EH (cell line): ENCODE measurements at regions not wholly inside any gene's neighbourhood (a gene's known extent, or its start where the extent isn't known, plus 50 kb on each side); places are given as distances from the start of the nearest gene placed in this dataset.
A peak's percentile ranks its signal among the peaks of the same experiment; 100 is the strongest.

Source experiments
- DNase-seq: peaks from one replicate; pipeline ENCODE4 v3.0.0-alpha.2; 2015; ENCODE audit warnings: low read depth

DNA sequence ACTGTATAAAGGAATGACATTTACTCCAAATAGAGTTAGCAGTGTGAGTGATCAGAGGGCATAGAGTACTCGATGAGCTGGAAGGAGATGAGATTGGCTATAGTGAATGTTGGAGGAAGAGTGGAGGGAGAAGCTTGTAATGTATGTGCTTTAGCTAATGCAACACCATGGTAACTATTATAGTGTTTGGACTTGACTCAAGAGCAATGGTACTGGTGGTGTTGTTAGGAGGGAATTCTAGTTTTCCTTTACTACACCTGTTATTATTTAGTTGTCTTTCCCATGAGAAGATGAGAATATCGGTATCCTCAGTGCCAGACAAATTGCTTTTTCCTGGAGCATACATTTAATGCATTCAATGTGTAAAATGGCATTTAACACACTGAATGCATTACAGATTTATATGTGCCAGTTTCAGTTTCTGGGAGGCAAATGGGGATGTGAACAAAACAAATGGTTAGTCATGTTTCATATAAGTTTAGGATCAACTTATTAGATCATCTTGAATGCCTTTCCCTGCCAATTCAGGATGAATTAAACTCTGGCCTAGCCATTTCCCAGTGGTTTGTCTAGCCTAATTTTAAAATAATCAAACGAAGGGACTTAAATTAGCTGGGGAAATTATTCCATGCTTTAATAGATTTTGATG, 291.1 kb upstream of the ADAMTS5 start:
- no peak for DNase-seq

DNA sequence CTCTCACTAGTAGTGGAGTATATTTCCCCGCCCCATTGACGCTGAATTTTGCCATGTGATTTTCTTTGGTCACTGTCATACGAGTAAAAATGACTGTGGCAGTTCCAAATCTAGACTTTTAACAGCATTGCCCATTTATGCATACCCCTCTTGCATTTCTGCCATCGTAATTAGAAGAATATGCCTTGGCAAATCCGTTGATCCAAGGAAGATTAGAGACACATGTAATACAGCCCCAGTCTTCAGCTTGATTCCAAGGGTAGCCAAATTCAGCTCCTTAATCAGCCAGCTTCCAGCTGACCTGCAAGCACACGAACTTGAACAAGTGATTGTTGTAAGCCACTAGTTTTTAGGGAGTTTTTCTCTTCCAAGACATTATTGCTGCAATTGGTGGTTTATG, 290.3 kb upstream of the ADAMTS5 start:
- no peak for DNase-seq

DNA sequence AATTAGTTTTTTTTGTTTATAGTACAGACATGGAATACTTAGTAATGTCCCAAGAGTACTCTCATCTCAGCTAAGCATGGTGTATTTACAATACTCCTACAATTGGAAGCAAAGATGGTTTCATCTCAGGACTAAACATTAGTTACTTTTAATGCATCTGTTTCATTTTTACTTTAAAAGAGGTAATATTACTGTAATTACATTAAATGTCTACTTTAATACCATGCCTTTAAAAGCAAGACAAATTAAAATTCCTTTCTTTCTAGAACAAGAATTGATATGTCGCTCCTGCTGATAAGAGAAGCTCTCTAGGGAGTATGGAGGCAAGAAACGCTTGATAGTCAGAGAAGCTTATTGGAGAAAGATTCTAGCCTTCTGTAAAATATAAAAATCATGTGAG, 284.9 kb upstream of the ADAMTS5 start:
- no peak for DNase-seq

DNA sequence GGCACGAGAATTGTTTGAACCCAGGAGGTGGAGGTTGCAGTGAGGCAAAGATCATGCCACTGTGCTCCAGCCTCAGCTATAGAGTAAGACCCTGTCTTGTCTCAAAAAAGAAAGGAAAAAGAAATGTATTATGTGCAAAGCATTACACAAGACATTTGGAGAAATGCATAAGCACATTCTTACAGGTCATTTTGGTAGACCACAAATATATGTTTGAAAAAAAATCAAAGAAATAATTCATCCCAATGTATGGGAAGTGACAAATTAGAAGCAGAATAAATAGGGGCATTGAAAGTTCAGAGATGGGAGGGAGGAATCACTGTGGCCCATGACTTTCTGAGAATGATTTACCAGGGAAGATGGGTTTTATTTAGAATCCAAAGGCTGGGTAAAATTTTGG, 283.5 kb upstream of the ADAMTS5 start:
- DNase-seq: no peak

DNA sequence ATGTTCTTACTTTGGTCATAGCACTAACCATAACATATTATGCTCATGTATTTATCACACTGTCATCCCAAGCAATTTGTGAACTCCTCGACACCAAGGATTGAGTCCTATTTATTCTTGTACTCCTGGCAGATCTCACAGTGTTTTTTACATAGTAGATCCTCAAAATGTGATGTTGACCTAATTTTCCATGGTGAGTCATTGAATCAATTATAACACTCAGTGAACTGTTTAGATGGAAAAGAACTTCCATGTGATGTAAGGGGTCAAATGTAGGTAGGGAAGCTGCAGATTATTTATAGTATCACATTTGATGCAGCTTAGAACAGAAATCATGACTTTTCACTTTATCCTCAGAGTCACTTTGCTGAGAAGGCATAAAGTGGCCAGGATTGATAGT, 281.9 kb upstream of the ADAMTS5 start:
- peak; percentile 39 for DNase-seq

DNA sequence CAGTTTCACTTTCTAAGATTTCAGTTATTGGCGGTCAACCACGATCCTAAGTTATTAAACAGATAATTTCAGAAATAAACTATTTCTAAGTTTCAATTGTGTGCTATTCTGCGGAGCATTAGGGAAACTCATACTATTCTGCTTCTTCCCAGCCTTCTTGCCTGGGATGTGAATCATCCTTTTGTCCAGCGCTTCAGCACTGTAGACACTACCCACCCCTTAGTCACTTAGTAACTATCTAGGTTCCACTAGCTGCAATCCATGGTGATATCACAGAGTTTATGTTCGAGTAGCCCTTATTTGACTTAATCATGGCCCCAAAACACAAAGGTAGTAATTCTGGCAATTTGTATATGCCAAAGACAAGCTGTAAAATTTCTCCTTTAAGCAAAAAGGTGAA, 279.9 kb upstream of the ADAMTS5 start:
- peak; percentile 71 for DNase-seq

DNA sequence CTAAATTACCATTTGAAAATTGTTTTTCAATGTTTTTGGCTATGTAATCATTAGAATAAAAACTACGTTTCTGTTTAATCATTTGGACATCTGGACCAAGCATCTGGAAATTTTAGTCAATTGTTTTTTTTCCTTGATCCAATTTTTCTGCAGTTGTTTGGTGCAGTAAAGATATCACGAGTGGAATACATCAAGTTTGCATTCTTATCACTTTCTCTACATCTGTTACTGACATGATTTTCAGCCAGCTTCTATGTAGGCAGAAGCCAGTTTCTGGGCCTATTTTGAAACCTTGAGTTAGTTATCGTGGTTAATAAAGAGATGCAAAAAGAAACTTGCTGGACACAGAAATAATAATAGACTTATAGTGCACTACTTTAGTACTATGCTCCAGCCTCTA, 277.9 kb upstream of the ADAMTS5 start:
- DNase-seq: no peak

DNA sequence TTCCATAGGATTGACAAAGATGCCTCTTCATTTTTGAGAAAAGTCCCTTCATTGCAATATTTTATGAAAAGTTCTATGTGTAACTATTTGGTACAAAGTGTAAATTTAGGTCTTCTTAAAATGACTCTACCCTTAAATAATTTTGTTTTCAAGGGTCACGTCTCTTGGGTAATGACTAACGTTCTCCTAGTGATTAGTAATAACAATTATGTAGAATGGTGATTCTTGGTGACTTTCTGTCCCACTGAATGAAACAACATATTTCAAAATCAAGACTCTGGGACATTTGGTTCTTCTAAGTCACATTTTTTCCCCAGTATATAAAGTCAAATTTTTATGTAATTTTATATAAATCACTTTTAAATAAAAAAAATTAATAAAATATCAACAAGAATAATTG, 277.5 kb upstream of the ADAMTS5 start:
- DNase-seq: peak; percentile 41

DNA sequence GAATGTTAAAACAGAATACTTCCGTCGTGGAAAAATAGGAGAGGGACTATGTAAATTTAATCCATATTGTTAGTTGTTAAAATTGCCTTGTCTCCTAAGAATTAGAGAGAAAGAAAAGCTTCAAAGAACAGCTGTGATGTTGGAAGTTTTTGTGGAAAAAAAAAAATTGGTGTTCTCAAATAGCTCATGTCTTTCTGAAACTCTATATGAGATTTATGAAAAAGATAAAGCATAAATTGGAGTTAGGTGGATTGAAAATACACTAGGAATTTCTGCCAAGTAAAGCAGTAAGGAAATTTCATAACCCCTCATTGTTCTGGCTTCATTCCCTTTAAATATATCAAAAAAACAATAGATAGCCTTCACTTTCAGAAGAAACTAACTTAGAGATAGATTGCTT, 274.0 kb upstream of the ADAMTS5 start:
- DNase-seq: no peak

DNA sequence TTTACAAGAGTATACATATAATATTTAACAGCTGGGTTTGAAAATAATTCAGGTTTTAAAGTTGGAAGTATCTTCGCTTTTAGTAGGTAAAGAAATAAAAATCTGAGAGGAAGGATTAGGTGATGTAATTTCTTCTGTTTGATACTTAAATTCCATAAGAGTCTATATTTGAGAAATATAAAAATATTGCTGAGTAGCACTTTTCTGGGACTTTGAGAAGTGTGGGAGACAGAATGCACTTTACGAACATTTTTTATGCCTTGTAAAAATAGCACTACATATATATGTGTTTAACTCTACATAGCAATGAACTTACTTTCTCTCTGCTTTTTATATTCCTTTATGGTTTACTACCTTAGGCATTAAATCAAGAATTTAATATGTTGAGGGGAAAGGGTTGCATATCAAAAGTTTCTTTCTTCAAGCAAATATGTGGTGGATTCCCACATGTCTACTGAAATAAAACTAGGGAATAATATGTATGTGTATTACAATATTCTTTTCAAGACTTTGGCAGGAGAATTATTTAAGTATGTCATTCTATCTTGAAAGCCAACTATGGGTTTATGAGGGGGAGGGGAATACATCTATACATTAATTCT, 266.7 kb upstream of the ADAMTS5 start:
- DNase-seq: no peak

DNA sequence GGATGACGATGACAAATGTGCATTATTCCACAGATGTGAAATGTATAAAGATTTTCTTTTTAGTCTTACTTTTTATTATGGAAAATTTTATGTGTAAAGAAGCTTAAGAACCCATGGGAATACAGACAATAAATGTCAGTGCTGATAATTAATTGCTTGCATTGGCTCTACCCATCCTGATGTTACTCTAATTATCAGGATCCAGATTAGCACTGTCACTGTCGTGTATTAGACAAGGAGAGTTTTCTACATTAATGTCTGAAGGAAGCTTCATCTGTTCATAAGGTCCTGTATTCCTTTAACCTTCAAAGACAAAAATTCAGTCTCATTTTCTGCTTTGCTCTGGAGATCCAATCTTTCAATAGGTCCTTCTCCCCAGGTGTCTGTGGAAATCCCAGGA, 259.1 kb upstream of the ADAMTS5 start:
- DNase-seq: no peak

DNA sequence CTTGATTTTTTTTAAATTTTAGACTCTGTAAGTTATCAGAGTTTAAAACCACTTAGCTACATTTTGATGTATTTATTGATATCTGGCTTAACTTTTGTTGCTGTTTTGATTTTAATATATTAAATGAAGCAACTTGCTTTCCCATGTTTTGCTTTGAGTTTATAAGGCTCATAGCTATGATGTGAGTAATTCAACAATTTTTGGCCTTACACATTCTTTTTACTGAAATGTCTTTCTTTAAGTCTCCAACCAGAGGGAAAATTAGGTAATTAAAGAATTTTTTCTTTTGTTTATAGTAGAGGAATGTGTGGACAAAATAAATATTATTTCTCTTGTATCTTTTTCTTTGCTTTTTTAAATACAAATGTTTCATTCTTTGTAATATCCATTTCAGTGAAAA, 258.3 kb upstream of the ADAMTS5 start:
- DNase-seq: peak; percentile 73

DNA sequence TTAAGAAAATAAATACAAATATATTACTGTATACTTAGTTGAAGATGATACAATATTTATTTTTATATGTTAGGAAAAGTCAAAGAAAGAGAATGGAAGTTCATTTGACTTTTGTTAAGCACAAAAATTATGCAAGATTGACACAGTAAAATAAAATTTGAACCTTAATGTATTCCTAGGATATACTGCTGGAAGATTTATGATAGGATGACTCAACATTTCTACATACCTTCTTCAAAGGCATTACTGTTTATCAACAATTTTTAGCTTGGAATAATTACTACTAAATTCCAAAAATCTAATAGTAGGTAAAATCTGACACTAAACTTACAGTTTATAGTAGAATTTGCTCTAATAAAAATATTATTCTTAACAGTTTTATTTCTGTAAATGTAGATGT, 257.3 kb upstream of the ADAMTS5 start:
- DNase-seq: no peak

DNA sequence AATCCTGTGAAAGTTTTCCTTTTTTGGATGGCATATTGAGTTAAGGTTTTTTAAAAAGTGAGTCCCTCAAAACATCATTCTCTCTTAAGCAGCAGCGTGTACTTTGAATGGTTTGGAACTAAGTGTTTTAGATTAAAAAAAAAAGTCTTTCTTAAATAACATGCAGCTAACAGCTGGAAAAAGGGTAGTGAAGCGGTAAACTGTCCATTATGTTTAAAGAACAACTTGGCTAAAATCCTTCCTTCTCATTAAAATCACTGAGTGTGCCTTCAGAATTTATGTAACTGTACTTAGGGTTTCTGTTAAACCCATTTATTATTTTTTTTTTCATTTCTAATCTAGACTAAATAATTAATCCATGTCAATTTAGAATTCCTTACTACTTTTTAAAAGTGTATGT, 254.2 kb upstream of the ADAMTS5 start:
- DNase-seq: no peak

DNA sequence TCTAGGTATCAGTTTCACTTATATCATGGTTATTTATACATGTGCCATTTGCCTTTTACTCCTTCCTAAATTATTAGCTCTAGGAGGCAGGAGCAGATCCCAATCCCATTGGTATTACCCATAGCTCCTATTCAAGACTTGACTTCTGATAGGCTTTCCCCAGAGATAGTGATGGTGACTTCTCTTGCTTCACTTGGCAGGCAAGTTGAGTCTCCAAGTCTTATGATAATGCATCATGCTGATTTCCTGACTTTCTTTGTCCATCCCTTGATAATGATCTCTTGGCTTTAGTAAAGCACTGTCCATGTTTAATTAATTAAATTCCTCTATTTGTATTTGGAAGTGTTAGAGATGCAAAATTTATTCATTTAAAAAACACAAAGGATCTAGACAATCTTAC, 253.5 kb upstream of the ADAMTS5 start:
- peak; percentile 36 for DNase-seq

DNA sequence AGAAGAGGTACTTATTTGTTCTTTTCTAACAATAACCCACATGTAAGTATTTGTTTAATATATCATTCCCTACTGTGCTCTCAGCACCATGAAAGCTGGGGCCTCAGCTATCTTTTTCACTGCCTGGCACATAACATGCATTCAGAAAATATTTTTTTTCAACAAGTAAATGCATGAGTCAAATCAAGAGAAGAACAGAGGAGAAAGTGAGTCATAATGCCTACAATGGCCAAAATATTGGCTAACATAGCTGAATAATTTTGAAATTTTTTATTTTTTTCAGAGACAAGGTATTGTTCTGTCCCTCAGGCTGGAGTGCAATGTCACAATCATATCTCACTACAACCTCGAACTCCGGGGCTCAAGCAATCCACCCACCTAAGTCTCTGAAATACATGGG, 252.2 kb upstream of the ADAMTS5 start:
- DNase-seq: peak; percentile 72

DNA sequence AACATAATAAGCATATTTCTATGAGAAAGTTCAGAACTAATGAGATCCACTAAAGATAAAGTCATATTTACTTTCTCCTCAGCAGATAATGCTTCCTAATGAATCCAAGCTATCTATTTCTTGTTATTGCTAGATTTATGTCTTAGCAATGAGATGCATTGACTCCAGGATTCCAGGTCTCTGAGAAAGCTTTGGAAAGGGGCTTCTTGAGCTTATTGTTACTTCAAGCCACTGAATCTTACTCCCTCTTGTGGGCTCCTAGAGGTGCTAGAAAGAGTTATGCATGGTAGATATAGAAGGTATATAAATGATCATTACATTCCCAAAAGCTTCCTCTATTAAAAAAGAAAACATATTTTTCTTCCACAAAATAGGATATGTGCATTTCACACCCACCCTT, 246.4 kb upstream of the ADAMTS5 start:
- peak; percentile 50 for DNase-seq

DNA sequence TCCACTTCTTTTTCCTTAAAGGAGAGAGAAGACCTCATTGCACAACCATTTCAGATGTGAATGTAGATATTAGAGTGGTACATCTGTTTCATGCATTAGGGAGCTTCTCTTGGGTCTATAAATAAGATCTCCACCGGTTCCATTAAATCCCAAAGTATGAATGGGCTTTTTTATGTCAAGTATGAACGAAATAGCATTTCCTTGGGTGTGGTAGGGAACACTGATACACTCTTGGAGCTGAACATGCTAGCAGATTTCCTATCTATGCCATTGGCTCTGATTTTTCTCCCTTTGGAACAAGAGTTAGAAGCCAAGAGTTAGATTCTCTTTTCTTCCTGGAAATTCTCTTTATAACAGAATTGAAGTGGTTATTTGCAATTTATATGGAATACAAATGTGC, 245.6 kb upstream of the ADAMTS5 start:
- no peak for DNase-seq

DNA sequence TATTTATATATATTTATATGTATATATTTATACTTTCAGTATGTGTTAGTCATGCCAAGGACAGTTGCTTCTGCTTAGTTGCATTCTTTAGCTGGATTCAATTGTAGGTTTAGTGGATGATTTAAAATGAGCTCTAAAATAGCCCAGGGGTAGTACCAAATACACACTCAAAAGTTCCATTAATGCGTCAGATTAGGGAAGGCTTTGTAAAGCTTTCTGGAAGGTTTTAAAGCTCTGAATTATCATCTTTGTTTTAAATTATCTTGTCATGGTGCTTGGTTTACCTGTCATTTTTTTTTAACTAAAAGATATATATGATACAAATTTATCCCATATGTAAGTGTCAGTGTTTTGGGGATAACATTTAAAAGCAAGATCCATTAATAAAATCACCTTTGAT, 242.7 kb upstream of the ADAMTS5 start:
- no peak for DNase-seq

DNA sequence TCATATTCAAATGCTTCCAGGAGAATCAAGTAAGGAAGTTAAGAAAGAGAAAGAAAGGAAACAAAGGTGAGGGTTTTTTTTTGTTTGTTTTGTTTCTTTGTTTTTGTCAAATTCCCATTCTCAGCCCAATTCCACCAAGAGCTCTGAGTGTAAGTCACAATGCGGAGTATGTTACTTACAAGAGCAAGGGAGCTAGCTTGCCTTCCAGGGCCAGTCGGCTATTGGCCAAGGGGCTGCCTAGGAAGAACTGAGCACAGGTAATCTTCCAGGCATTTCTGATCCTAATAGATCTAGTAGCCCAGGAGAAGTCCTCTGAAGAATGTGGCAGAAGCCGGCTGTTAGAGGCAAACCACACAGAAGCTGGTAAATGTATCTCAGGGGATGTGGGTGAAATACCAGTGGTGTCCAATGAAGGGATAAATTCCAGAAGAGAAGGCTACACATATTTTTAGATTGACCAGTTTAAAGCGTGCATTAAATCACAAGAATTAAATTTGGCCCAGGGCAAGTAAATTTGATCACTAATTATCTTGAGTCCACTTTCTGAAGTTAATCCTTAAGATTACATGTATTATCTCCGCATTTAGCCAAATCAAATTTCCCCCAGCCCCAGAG, 239.6 kb upstream of the ADAMTS5 start:
- DNase-seq: peak; percentile 85

DNA sequence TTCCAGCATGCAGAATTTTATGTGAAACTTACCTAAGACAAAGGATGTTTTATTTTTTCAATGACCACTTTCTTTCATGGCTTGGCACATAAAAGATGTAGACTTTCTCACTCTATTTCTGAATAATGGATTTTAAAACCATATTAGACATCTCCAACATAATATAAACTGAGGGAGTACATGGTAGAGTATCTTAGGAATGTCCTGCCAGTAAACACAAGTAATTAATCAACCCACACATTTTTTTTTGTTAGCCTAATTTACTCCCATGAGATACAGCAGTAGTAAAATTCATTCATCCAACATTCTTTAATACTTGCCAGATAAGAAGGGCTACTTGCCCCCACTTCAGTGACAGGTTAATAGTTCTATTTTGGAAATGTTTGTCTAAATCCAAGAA, 235.4 kb upstream of the ADAMTS5 start:
- DNase-seq: peak; percentile 56

DNA sequence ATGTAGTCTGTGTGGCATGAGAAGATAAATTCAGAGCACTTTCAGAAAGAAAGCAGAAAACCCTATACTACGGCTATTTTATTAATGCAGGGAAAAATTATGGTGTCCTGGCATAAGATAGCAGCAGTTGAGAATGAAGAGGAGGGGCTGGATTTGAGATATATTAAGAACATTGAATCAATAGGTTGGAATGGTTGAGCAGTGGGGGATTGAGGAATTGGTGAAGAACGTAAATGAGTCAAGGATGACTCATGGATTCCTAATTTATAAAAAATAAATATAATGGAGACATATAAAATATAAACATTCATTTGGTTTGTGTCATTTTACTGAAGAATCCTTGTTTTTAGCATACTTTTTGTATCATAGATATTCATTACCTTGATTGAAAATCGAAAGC, 234.3 kb upstream of the ADAMTS5 start:
- peak; percentile 77 for DNase-seq

DNA sequence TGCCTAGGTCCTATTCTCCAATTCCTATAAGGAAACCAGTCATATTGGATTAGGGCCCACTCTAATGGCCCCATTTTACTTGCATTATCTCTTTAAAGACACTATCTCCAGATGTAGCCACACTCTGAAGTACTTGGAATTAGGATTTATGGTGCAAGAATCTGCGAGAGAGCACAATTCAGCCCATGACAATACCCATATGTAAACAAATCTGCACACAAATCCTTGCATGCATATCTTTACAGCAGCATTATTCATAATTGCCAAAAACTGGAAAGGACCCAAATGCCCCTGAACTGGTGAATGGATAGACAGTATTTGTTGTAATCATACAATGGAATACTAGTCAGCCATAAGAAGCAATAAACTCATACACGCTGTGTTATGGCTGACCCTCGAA, 229.8 kb upstream of the ADAMTS5 start:
- DNase-seq: peak; percentile 23
